ENCODE measurements at regions not wholly inside any gene's neighbourhood (a gene's known extent, or its start where the extent isn't known, plus 50 kb on each side); places are given as distances from the start of the nearest gene placed in this dataset.
"Not testable (repeated sequence)": the region's sequence is repeated elsewhere in the genome, so short reads cannot be mapped to it uniquely, and the experiment has no call there.

GRCh38 chr7:52741670-52742290, 293.7 kb upstream of the POM121L12 start:
- H3K4me3 Mint-ChIP-seq (ENCODE audit: low read depth): no peak overlapping the region

DNA sequence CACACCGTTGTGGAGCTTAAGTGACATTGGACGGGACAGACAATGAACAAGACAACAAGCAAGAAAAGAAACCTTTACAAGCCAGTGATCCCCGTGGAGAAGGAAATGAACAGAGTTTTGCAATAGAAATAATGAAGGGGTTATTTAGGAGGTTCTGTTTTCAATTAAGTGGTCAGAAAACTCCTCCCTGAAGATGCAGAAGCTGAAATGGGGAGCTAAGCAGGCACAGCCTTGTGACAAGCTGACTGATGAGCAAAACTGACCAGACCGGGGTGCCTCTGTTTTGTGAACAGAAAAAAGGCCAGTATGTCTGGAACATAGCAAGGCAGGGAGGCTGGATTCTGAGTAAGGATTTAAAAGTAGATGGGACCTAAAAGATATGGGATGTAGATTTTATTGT, 299.8 kb upstream of the POM121L12 start:
- peaks cover 3% of the 10 kb centered on the region for H3K9me3 Mint-ChIP-seq (ENCODE audit: low read depth)
- H3K4me1 Mint-ChIP-seq (ENCODE audit: low read depth): no peaks in the 10 kb centered on the region
- no peaks in the 10 kb centered on the region for H3K27me3 Mint-ChIP-seq
- no peak for TF ChIP-seq CTCF (IDR thresholded peaks at IDR 0.05; ENCODE audit: unreplicated experiment)
- no peak overlapping the region for H3K4me3 Mint-ChIP-seq (ENCODE audit: low read depth)
- no peak overlapping the region for H3K27ac Mint-ChIP-seq
- no peak for DNase-seq (ENCODE audit: low spot score, unreplicated experiment)
- H3K36me3 Mint-ChIP-seq (ENCODE audit: insufficient read depth): no peaks in the 10 kb centered on the region

More at GRCh38 chr7:52741670-52742290, 293.7 kb upstream of the POM121L12 start:
- Mint-ChIP-seq H3K27ac (no peak overlapping the region), H3K36me3 (ENCODE audit: insufficient read depth) (no peaks in the 10 kb centered on the region), H3K27me3 (no peaks in the 10 kb centered on the region), H3K4me1 (ENCODE audit: low read depth) (no peaks in the 10 kb centered on the region), H3K9me3 (ENCODE audit: low read depth) (peaks cover 3% of the 10 kb centered on the region)
- no peak for TF ChIP-seq CTCF (IDR thresholded peaks at IDR 0.05; ENCODE audit: unreplicated experiment)
- no peak for DNase-seq (ENCODE audit: low spot score, unreplicated experiment)

- not testable (repeated sequence) for DNase-seq (ENCODE audit: low spot score, unreplicated experiment); H3K9me3 Mint-ChIP-seq (ENCODE audit: low read depth); H3K27ac Mint-ChIP-seq; H3K27me3 Mint-ChIP-seq; H3K4me3 Mint-ChIP-seq (ENCODE audit: low read depth); H3K36me3 Mint-ChIP-seq (ENCODE audit: insufficient read depth); H3K4me1 Mint-ChIP-seq (ENCODE audit: low read depth)
Observed at GRCh38 chr7:52728683-52729082, 306.8 kb upstream of the POM121L12 start.

GRCh38 chr7:52727632-52728031, 307.8 kb upstream of the POM121L12 start:
- no peak for DNase-seq (ENCODE audit: low spot score, unreplicated experiment)
- no peaks in the 10 kb centered on the region for H3K36me3 Mint-ChIP-seq (ENCODE audit: insufficient read depth)
- H3K27me3 Mint-ChIP-seq: no peaks in the 10 kb centered on the region
- TF ChIP-seq CTCF (IDR thresholded peaks at IDR 0.05; ENCODE audit: unreplicated experiment): no peak
- peaks cover 4% of the 10 kb centered on the region for H3K9me3 Mint-ChIP-seq (ENCODE audit: low read depth)
- H3K4me3 Mint-ChIP-seq (ENCODE audit: low read depth): no peak overlapping the region
- no peak overlapping the region for H3K27ac Mint-ChIP-seq
- H3K4me1 Mint-ChIP-seq (ENCODE audit: low read depth): no peaks in the 10 kb centered on the region

DNA sequence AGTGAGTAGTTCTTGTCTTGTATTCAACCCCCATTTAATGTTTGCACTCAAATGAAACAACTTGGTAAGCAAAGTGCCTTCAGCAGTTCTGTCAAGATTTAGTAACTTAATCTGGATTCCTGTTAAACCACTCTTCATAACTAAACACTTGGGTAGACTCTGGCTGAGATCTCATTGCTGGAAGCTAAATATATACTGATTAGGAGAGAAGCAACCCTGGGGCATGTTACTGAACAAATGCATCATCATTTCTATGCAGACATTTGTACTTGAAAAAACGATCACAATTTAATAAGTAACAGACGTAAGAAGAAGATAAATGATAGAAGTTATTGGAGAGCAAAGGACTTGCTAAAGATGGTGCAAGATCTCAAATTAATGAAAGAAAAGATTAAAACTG, 308.4 kb upstream of the POM121L12 start:
- no peak for TF ChIP-seq CTCF (IDR thresholded peaks at IDR 0.05; ENCODE audit: unreplicated experiment)
- no peak overlapping the region for H3K4me3 Mint-ChIP-seq (ENCODE audit: low read depth)
- no peaks in the 10 kb centered on the region for H3K36me3 Mint-ChIP-seq (ENCODE audit: insufficient read depth)
- no peak overlapping the region for H3K27ac Mint-ChIP-seq
- peaks cover 4% of the 10 kb centered on the region for H3K9me3 Mint-ChIP-seq (ENCODE audit: low read depth)
- no peaks in the 10 kb centered on the region for H3K27me3 Mint-ChIP-seq
- DNase-seq (ENCODE audit: low spot score, unreplicated experiment): no peak
- H3K4me1 Mint-ChIP-seq (ENCODE audit: low read depth): no peaks in the 10 kb centered on the region

DNA sequence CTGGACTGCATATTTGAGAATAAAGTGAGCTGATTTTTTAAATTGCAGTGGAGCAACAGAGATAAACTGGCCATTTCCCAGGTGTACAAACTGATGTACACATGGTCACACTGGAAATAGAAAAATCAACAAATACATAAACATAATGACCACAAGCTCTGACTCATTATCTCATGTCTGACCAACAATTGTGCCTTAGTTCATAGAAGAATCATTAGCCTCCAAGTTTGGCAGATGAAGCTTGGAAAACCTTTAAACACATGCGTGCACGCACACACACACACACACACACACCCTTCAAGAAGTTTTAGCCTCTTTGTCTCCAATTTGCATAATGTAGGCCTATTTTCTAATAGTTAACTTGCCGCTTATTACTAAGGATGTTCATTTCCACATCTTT, 308.9 kb upstream of the POM121L12 start:
- TF ChIP-seq CTCF (IDR thresholded peaks at IDR 0.05; ENCODE audit: unreplicated experiment): no peak
- no peaks in the 10 kb centered on the region for H3K36me3 Mint-ChIP-seq (ENCODE audit: insufficient read depth)
- no peak overlapping the region for H3K4me3 Mint-ChIP-seq (ENCODE audit: low read depth)
- peaks cover 4% of the 10 kb centered on the region for H3K9me3 Mint-ChIP-seq (ENCODE audit: low read depth)
- H3K4me1 Mint-ChIP-seq (ENCODE audit: low read depth): no peaks in the 10 kb centered on the region
- H3K27ac Mint-ChIP-seq: no peak overlapping the region
- DNase-seq (ENCODE audit: low spot score, unreplicated experiment): no peak
- H3K27me3 Mint-ChIP-seq: no peaks in the 10 kb centered on the region

Measured in progenitor cell of endocrine pancreas (in vitro differentiated cells).